Stomach (tissue), 4 donors: ENCODE measurements at regions not wholly inside any gene's neighbourhood (a gene's known extent, or its start where the extent isn't known, plus 50 kb on each side); places are given as distances from the start of the nearest gene placed in this dataset.

Experiments used
- CTCF ChIP-seq, 7 experiments: fragments of 450-650 bp in 4 of 7; fragments of 200-600 bp in 3 of 7; sonication (generic) in 3 of 7; IDR thresholded peaks; one replicate each; pipeline ENCODE4 v1.5.1; 2016 to 2019; ENCODE audit warnings: antibody characterized with exemption in 7 of 7, control low read depth in 2 of 7, mild to moderate bottlenecking in 1 of 7
- EP300 ChIP-seq: sonication (generic); formaldehyde crosslinking; IDR thresholded peaks from one replicate; pipeline ENCODE4 v1.6.1; 2017; ENCODE audit warnings: antibody characterized with exemption

GRCh38 chr2:145623136-145623535, 1103.2 kb upstream of the ZEB2 start:
- TF ChIP-seq CTCF (IDR thresholded peaks at IDR 0.05) (no peak), EP300 (no peak)
